Spinal cord (tissue), 9 donors: ENCODE measurements at regions not wholly inside any gene's neighbourhood (a gene's known extent, or its start where the extent isn't known, plus 50 kb on each side); places are given as distances from the start of the nearest gene placed in this dataset.
A peak's percentile ranks its signal among the peaks of the same experiment; 100 is the strongest.
"Not testable (repeated sequence)": the region's sequence is repeated elsewhere in the genome, so short reads cannot be mapped to it uniquely, and the experiment has no call there.

Experiments used
- DNase-seq, 6 donors: peaks; one replicate each; pipeline versions ENCODE4 v3.0.0 to v3.0.0-alpha.2; 2013 to 2015; ENCODE audit warnings: low spot score in 6 of 6, low read depth in 4 of 6
- H3K27ac ChIP-seq: one replicate; pipeline ENCODE4 v1.5.1; 2013; ENCODE audit warnings: low read depth, low read length, control low read depth
- H3K27me3 ChIP-seq: one replicate; pipeline ENCODE4 v1.6.1; 2013; ENCODE audit warnings: low read length; ENCODE audit not compliant: control insufficient read depth, insufficient read depth
- H3K36me3 ChIP-seq: one replicate; pipeline ENCODE4 v1.6.1; 2013; ENCODE audit warnings: low read length; ENCODE audit not compliant: control insufficient read depth, insufficient read depth
- H3K4me1 ChIP-seq: one replicate; pipeline ENCODE4 v1.6.1; 2013; ENCODE audit warnings: low read length; ENCODE audit not compliant: control insufficient read depth, insufficient read depth
- H3K4me3 ChIP-seq: one replicate; pipeline ENCODE4 v1.5.1; 2013; ENCODE audit warnings: low read depth, low read length, control low read depth
- H3K9me3 ChIP-seq: one replicate; pipeline ENCODE4 v1.6.1; 2013; ENCODE audit warnings: low read length; ENCODE audit not compliant: control insufficient read depth, insufficient read depth
- WGBS: methylation state at CpG from one replicate; pipeline ENCODE4 v1.1.5; 2013; ENCODE audit warnings: missing lambda C conversion rate; ENCODE audit not compliant: insufficient coverage; 5-methylcytosine and 5-hydroxymethylcytosine counted together
- donor health status: healthy.

- no peaks in the 10 kb centered on the region for H3K9me3 ChIP-seq
- no peak overlapping the region for H3K4me3 ChIP-seq
- H3K27me3 ChIP-seq: no peaks in the 10 kb centered on the region
- 44% methylated on average over 1 of the region's 2 CpGs for WGBS
- no peak for DNase-seq
- H3K27ac ChIP-seq: no peak overlapping the region
- H3K4me1 ChIP-seq: no peaks in the 10 kb centered on the region
- H3K36me3 ChIP-seq: no peaks in the 10 kb centered on the region
Observed at GRCh38 chr1:196142111-196142640, 466.1 kb downstream of the KCNT2 start.

DNA sequence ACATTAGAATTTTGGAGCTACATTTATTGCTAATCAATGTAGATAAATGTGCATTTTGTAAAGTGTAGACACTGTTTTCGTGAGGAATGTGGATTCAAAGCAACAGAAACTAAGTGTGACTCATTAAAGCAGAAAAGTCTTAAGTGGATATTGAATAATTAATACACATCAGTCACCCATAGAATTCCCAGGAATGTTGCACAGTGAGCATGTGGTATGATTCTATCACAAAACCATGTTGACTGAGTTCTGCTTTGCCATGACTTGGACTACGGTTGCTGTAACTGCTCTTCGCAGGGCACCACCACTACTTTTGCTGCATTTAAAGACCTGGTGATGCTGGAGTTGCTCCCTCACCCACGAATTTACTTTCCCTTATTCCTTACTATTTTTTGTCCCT, 471.8 kb downstream of the KCNT2 start:
- no peaks in the 10 kb centered on the region for H3K4me1 ChIP-seq
- H3K27ac ChIP-seq: no peak overlapping the region
- no peak for DNase-seq
- H3K36me3 ChIP-seq: no peaks in the 10 kb centered on the region
- H3K4me3 ChIP-seq: no peak overlapping the region
- H3K9me3 ChIP-seq: no peaks in the 10 kb centered on the region
- WGBS: 100% methylated on average over 2 of the region's 4 CpGs
- no peaks in the 10 kb centered on the region for H3K27me3 ChIP-seq

GRCh38 chr1:196131691-196132090, 476.5 kb downstream of the KCNT2 start:
- H3K36me3 ChIP-seq: no peaks in the 10 kb centered on the region
- no peak overlapping the region for H3K27ac ChIP-seq
- no peak for DNase-seq
- H3K27me3 ChIP-seq: no peaks in the 10 kb centered on the region
- WGBS: no CpG with 5 or more reads among the region's 1 CpG
- H3K4me1 ChIP-seq: no peaks in the 10 kb centered on the region
- H3K4me3 ChIP-seq: no peak overlapping the region
- H3K9me3 ChIP-seq: no peaks in the 10 kb centered on the region

GRCh38 chr1:196128835-196129234, 479.4 kb downstream of the KCNT2 start:
- H3K36me3 ChIP-seq: no peaks in the 10 kb centered on the region
- no peak overlapping the region for H3K27ac ChIP-seq
- 76% methylated on average over 2 of the region's 2 CpGs for WGBS
- H3K4me3 ChIP-seq: no peak overlapping the region
- DNase-seq: no peak
- no peaks in the 10 kb centered on the region for H3K4me1 ChIP-seq
- no peaks in the 10 kb centered on the region for H3K9me3 ChIP-seq
- no peaks in the 10 kb centered on the region for H3K27me3 ChIP-seq

DNA sequence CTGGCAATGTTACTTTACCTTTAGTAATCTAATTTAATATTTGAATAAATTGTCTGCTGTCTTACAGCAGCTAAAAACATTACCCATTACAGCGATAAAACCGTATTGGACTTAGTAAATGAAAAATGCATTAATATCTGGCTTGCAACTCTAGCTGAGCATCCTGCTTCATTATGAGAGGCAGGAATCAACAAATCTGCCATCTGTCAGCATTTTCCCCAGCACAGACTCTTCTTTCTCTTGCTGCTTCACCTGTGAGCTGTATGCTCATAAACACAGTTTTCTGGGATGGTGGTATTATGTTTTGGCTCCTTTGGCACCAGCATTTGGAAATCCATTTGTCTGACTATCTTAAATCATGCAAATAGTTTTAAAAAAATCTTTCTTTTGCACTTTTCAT, 487.1 kb downstream of the KCNT2 start:
- no peaks in the 10 kb centered on the region for H3K9me3 ChIP-seq
- no CpG with 5 or more reads among the region's 2 CpGs for WGBS
- H3K36me3 ChIP-seq: no peaks in the 10 kb centered on the region
- no peak overlapping the region for H3K27ac ChIP-seq
- H3K4me1 ChIP-seq: no peaks in the 10 kb centered on the region
- H3K4me3 ChIP-seq: no peak overlapping the region
- peak in 2 of 6 donors; percentile 61 to 68 for DNase-seq
- no peaks in the 10 kb centered on the region for H3K27me3 ChIP-seq

GRCh38 chr1:196115646-196116045, 492.6 kb downstream of the KCNT2 start:
- H3K27ac ChIP-seq: no peak overlapping the region
- no peaks in the 10 kb centered on the region for H3K9me3 ChIP-seq
- H3K36me3 ChIP-seq: no peaks in the 10 kb centered on the region
- no peaks in the 10 kb centered on the region for H3K27me3 ChIP-seq
- H3K4me3 ChIP-seq: no peak overlapping the region
- peak in 1 of 6 donors; percentile 39 for DNase-seq
- 6% methylated on average over 2 of the region's 2 CpGs for WGBS
- H3K4me1 ChIP-seq: no peaks in the 10 kb centered on the region

- Histone ChIP-seq H3K9me3 (no peaks in the 10 kb centered on the region), H3K4me3 (no peak overlapping the region), H3K4me1 (no peaks in the 10 kb centered on the region), H3K36me3 (no peaks in the 10 kb centered on the region), H3K27me3 (no peaks in the 10 kb centered on the region), H3K27ac (no peak overlapping the region)
- DNase-seq: no peak
- WGBS: no CpG with 5 or more reads among the region's 3 CpGs
Observed at GRCh38 chr1:196114193-196114592, 494.0 kb downstream of the KCNT2 start.

DNA sequence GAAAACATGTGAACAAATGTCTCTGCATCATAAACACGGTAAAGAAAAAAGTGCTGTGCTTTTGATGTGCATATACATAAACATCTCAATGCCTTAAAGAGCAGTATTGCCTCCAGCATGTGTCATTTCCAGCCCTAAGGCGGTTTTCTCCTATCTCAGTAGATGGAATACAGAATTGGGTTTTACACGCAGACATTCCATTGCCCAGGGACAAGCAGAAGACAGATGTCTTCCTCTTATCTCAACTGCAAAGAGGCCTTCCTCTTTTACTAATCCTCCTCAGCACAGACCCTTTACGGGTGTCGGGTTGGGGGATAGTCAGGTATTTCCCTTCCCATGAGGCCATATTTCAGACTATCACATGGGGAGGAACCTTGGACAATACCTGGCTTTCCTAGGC, 499.2 kb downstream of the KCNT2 start:
- not testable (repeated sequence) for H3K27me3 ChIP-seq, H3K4me3 ChIP-seq, H3K9me3 ChIP-seq, H3K36me3 ChIP-seq, DNase-seq, H3K4me1 ChIP-seq, H3K27ac ChIP-seq
- WGBS: 80% methylated on average over 1 of the region's 5 CpGs

- Histone ChIP-seq H3K36me3 (no peaks in the 10 kb centered on the region), H3K9me3 (peaks cover 4% of the 10 kb centered on the region), H3K27ac (no peak overlapping the region), H3K27me3 (no peaks in the 10 kb centered on the region), H3K4me1 (no peaks in the 10 kb centered on the region), H3K4me3 (no peak overlapping the region)
- DNase-seq: no peak
- no CpG with 5 or more reads among the region's 3 CpGs for WGBS
Observed at GRCh38 chr1:196105901-196106300, 502.3 kb downstream of the KCNT2 start.

DNA sequence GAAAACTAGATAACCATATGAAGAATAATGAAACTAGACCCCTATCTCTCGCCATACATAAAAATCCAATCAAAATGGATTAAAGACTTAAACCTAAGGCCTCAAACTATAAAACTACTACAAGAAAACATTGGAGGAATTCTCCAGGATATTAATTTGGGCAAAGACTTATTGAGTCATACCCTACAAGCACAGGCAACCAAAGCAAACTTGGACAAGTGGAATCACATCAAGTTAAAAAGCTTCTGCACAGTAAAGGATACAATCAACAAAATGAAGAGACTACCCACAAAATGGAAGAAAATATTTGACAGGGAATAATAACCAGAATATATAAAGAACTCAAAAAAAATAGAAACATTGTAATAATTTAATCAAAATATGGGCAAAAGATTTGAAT, 505.4 kb downstream of the KCNT2 start:
- WGBS: no CpG with 5 or more reads among the region's 1 CpG
- no peak for DNase-seq
- Histone ChIP-seq H3K27ac (no peak overlapping the region), H3K4me1 (no peaks in the 10 kb centered on the region), H3K4me3 (no peak overlapping the region), H3K27me3 (no peaks in the 10 kb centered on the region), H3K36me3 (no peaks in the 10 kb centered on the region), H3K9me3 (peaks cover 7% of the 10 kb centered on the region)
